ENCODE measurements at regions not wholly inside any gene's neighbourhood (a gene's known extent, or its start where the extent isn't known, plus 50 kb on each side); places are given as distances from the start of the nearest gene placed in this dataset.

DNA sequence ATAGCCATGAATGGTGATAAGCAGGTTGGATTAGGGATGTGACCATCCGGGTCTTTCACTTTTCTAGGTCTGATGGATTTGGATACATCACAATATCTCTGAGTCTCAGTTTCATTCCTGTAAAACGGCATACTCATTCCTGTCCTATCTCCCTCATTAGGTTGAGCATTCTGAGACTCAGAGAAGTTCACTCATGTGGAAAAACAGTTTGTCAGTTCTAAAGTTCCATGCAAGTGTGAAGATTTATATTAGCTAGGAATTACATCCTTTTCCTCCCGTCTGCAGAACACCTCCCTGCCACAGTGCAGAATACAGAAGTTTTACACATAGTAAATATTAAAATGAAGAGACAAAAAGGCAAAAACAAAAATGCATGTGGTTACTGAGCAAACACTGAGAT, 94.2 kb upstream of the SLC25A13 start:
- H2BK5ac ChIP-seq (ENCODE audit: low read depth, low read length, poor library complexity, severe bottlenecking), result no peak overlapping the region
- no peak overlapping the region for H3K27ac ChIP-seq (ENCODE audit: low read length, poor library complexity, severe bottlenecking)
- no peak overlapping the region for H3K18ac ChIP-seq (ENCODE audit: low read depth in 1 of 2, low read length in 2 of 2)
- DNase-seq, result no peak
- no peak overlapping the region for H3K4me3 ChIP-seq (ENCODE audit: insufficient read depth in 1 of 2, low read depth in 1 of 2, low read length in 2 of 2)
- no peaks in the 10 kb centered on the region for H3K4me1 ChIP-seq (ENCODE audit: control insufficient read depth, insufficient read depth, low read depth, low read length)
- no peak overlapping the region for H2AK5ac ChIP-seq (ENCODE audit: low read length, severe bottlenecking)
- no peak overlapping the region for H3K4me2 ChIP-seq (ENCODE audit: low read length, poor library complexity, severe bottlenecking)
- no peak overlapping the region for H2BK15ac ChIP-seq (ENCODE audit: low read depth, poor library complexity, severe bottlenecking)
- no peak overlapping the region for H2BK120ac ChIP-seq (ENCODE audit: low read depth, low read length)
- H3K4ac ChIP-seq (ENCODE audit: low read depth in 1 of 2, low read length in 2 of 2), result no peak overlapping the region
- H3K9me3 ChIP-seq (ENCODE audit: control insufficient read depth, low read length), result no peaks in the 10 kb centered on the region
- no peaks in the 10 kb centered on the region for H3K79me1 ChIP-seq (replicated peaks; ENCODE audit: low read length, poor library complexity, severe bottlenecking)
- no peak overlapping the region for H4K91ac ChIP-seq (ENCODE audit: low read length)
- no peak overlapping the region for H2AFZ ChIP-seq (ENCODE audit: low read depth, low read length)
- WGBS, result 0% methylated on average over 1 of the region's 3 CpGs
- no peak overlapping the region for H3K14ac ChIP-seq (ENCODE audit: low read length in 2 of 2)
- H3K36me3 ChIP-seq (ENCODE audit: control insufficient read depth in 1 of 2, insufficient read depth in 2 of 2, low read depth in 1 of 2, low read length in 2 of 2), result no peaks in the 10 kb centered on the region
- no peak overlapping the region for H4K8ac ChIP-seq (ENCODE audit: low read length)
- no peaks in the 10 kb centered on the region for H3K27me3 ChIP-seq (ENCODE audit: control insufficient read depth in 1 of 2, insufficient read depth in 1 of 2, low read length in 2 of 2)
- no peak overlapping the region for H3K9ac ChIP-seq (ENCODE audit: low read length)
- no peak overlapping the region for H2BK12ac ChIP-seq (ENCODE audit: low read length in 2 of 2)
- H3K23ac ChIP-seq (ENCODE audit: low read length in 2 of 2), result no peak overlapping the region

DNA sequence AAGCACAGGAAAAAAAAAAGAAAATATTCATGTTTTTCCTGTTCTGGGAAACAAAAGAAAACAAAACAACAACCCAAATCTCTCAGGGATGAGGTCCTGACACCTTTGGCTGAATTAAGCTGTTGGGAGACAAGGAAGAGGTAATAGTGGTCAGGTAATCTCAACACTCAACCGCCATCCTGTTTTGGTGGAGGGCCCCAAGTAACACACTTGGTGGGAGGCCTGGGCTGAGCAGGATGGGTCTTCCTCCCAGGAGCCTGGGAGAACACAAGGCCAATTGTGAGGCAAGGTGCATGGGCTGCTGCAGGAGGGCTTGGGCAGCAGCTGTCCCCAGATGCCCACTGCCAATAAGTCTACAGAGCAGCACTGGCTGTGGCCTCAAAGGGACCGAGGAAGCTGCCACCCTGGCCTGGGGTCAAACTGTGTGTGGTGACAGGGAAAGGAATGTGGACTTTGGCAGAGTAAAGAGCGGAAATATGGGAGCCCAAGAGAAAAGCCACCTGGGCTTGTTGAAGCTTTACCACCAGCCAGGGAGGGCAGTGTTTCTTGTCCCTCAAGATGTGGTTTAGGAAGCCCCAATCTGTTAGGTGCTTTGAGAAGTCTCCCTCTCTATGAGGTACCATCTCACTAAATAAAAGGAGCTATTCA, 93.5 kb upstream of the SLC25A13 start:
- H4K91ac ChIP-seq (ENCODE audit: low read length), result no peak overlapping the region
- H3K23ac ChIP-seq (ENCODE audit: low read length in 2 of 2), result no peak overlapping the region
- no peaks in the 10 kb centered on the region for H3K79me1 ChIP-seq (replicated peaks; ENCODE audit: low read length, poor library complexity, severe bottlenecking)
- H2BK5ac ChIP-seq (ENCODE audit: low read depth, low read length, poor library complexity, severe bottlenecking), result no peak overlapping the region
- no peak overlapping the region for H3K4me3 ChIP-seq (ENCODE audit: insufficient read depth in 1 of 2, low read depth in 1 of 2, low read length in 2 of 2)
- no peak overlapping the region for H2BK12ac ChIP-seq (ENCODE audit: low read length in 2 of 2)
- DNase-seq, result no peak
- H3K27ac ChIP-seq (ENCODE audit: low read length, poor library complexity, severe bottlenecking), result no peak overlapping the region
- no peak overlapping the region for H3K4me2 ChIP-seq (ENCODE audit: low read length, poor library complexity, severe bottlenecking)
- H3K4me1 ChIP-seq (ENCODE audit: control insufficient read depth, insufficient read depth, low read depth, low read length), result no peaks in the 10 kb centered on the region
- H2AFZ ChIP-seq (ENCODE audit: low read depth, low read length), result no peak overlapping the region
- 85% methylated on average over 3 of the region's 3 CpGs for WGBS
- no peak overlapping the region for H2BK15ac ChIP-seq (ENCODE audit: low read depth, poor library complexity, severe bottlenecking)
- no peak overlapping the region for H3K18ac ChIP-seq (ENCODE audit: low read depth in 1 of 2, low read length in 2 of 2)
- no peak overlapping the region for H3K14ac ChIP-seq (ENCODE audit: low read length in 2 of 2)
- no peaks in the 10 kb centered on the region for H3K27me3 ChIP-seq (ENCODE audit: control insufficient read depth in 1 of 2, insufficient read depth in 1 of 2, low read length in 2 of 2)
- H3K9me3 ChIP-seq (ENCODE audit: control insufficient read depth, low read length), result no peaks in the 10 kb centered on the region
- H3K4ac ChIP-seq (ENCODE audit: low read depth in 1 of 2, low read length in 2 of 2), result no peak overlapping the region
- no peaks in the 10 kb centered on the region for H3K36me3 ChIP-seq (ENCODE audit: control insufficient read depth in 1 of 2, insufficient read depth in 2 of 2, low read depth in 1 of 2, low read length in 2 of 2)
- H3K9ac ChIP-seq (ENCODE audit: low read length), result no peak overlapping the region
- no peak overlapping the region for H4K8ac ChIP-seq (ENCODE audit: low read length)
- H2AK5ac ChIP-seq (ENCODE audit: low read length, severe bottlenecking), result no peak overlapping the region
- no peak overlapping the region for H2BK120ac ChIP-seq (ENCODE audit: low read depth, low read length)

DNA sequence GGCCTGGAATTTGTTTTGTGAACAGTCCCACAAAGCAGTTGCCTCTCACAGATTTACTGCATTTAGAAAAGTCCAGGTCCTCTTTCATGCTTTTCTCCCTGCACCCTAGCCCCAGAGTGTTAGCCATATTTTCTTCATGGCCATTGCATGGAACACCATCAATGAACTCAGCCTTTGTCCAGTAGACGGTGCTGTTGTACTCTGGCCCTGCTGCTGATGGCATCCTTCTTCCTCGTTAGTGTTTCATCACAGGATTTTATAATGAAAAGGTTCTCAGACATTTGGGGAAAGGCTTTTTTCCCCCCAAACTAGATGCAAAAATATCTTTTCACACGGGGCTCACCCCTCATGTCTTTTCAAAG, 93.0 kb upstream of the SLC25A13 start:
- no peak overlapping the region for H3K4ac ChIP-seq (ENCODE audit: low read depth in 1 of 2, low read length in 2 of 2)
- WGBS, result 36% methylated on average over 2 of the region's 3 CpGs

DNA sequence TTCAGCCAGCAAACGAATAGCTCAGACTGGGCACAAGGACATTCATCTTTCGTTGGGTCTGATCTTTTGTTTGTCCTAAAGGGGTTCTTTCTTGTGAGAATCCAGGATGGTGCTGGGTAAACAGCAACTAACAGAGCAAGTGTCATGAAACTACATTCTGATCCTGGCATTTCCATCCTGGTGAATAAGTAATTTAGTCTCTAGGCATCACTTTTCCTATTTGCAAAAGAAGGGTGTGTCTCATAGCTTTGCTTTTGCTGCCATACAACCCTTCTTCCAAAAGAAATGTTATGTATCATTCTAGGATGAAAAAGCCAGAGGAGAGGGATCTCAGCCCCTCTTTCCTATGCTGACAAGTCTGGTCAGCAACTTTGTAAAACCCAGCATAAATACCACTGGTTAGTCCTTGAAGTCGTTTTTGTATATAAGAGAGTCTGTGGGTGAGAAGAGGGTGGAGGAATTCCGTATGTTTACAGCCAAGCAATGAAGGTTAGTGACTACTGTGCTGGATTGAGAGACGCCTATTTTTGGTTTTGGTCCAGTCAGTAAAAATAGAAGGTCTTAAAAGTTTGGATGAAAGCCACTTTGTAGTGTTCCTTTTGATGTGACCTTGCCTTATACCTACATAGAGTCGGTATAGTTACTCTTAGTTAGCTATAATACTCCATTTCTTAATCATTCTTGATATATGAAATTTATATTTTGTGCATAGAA, 88.4 kb upstream of the SLC25A13 start:
- H2BK12ac ChIP-seq (ENCODE audit: low read length in 2 of 2), result no peak overlapping the region
- no peak overlapping the region for H4K91ac ChIP-seq (ENCODE audit: low read length)
- H3K4ac ChIP-seq (ENCODE audit: low read depth in 1 of 2, low read length in 2 of 2), result no peak overlapping the region
- no peak overlapping the region for H2AK5ac ChIP-seq (ENCODE audit: low read length, severe bottlenecking)
- no peak overlapping the region for H3K14ac ChIP-seq (ENCODE audit: low read length in 2 of 2)
- H3K27ac ChIP-seq (ENCODE audit: low read length, poor library complexity, severe bottlenecking), result no peak overlapping the region
- no peak overlapping the region for H3K9ac ChIP-seq (ENCODE audit: low read length)
- no peak overlapping the region for H4K8ac ChIP-seq (ENCODE audit: low read length)
- H3K23ac ChIP-seq (ENCODE audit: low read length in 2 of 2), result no peak overlapping the region
- no peak overlapping the region for H3K4me2 ChIP-seq (ENCODE audit: low read length, poor library complexity, severe bottlenecking)
- no peaks in the 10 kb centered on the region for H3K79me1 ChIP-seq (replicated peaks; ENCODE audit: low read length, poor library complexity, severe bottlenecking)
- no peak overlapping the region for H2BK120ac ChIP-seq (ENCODE audit: low read depth, low read length)
- H3K27me3 ChIP-seq (ENCODE audit: control insufficient read depth in 1 of 2, insufficient read depth in 1 of 2, low read length in 2 of 2), result no peaks in the 10 kb centered on the region
- no peak for DNase-seq
- no peaks in the 10 kb centered on the region for H3K36me3 ChIP-seq (ENCODE audit: control insufficient read depth in 1 of 2, insufficient read depth in 2 of 2, low read depth in 1 of 2, low read length in 2 of 2)
- H2AFZ ChIP-seq (ENCODE audit: low read depth, low read length), result no peak overlapping the region
- 76% methylated on average over 5 of the region's 6 CpGs for WGBS
- no peak overlapping the region for H2BK15ac ChIP-seq (ENCODE audit: low read depth, poor library complexity, severe bottlenecking)
- no peaks in the 10 kb centered on the region for H3K4me1 ChIP-seq (ENCODE audit: control insufficient read depth, insufficient read depth, low read depth, low read length)
- no peak overlapping the region for H3K4me3 ChIP-seq (ENCODE audit: insufficient read depth in 1 of 2, low read depth in 1 of 2, low read length in 2 of 2)
- H3K18ac ChIP-seq (ENCODE audit: low read depth in 1 of 2, low read length in 2 of 2), result no peak overlapping the region
- no peaks in the 10 kb centered on the region for H3K9me3 ChIP-seq (ENCODE audit: control insufficient read depth, low read length)
- H2BK5ac ChIP-seq (ENCODE audit: low read depth, low read length, poor library complexity, severe bottlenecking), result no peak overlapping the region

More for the DNA sequence above, 93.0 kb upstream of the SLC25A13 start:
- no peak overlapping the region for H3K4me3 ChIP-seq (ENCODE audit: insufficient read depth in 1 of 2, low read depth in 1 of 2, low read length in 2 of 2)
- H3K79me1 ChIP-seq (replicated peaks; ENCODE audit: low read length, poor library complexity, severe bottlenecking), result no peaks in the 10 kb centered on the region
- H2BK5ac ChIP-seq (ENCODE audit: low read depth, low read length, poor library complexity, severe bottlenecking), result no peak overlapping the region
- no peak overlapping the region for H2BK12ac ChIP-seq (ENCODE audit: low read length in 2 of 2)
- H3K23ac ChIP-seq (ENCODE audit: low read length in 2 of 2), result no peak overlapping the region
- H3K27ac ChIP-seq (ENCODE audit: low read length, poor library complexity, severe bottlenecking), result no peak overlapping the region
- no peak overlapping the region for H2BK120ac ChIP-seq (ENCODE audit: low read depth, low read length)
- no peak overlapping the region for H2AK5ac ChIP-seq (ENCODE audit: low read length, severe bottlenecking)
- peak; percentile 28 for DNase-seq
- H3K36me3 ChIP-seq (ENCODE audit: control insufficient read depth in 1 of 2, insufficient read depth in 2 of 2, low read depth in 1 of 2, low read length in 2 of 2), result no peaks in the 10 kb centered on the region
- no peak overlapping the region for H2BK15ac ChIP-seq (ENCODE audit: low read depth, poor library complexity, severe bottlenecking)
- H3K4me1 ChIP-seq (ENCODE audit: control insufficient read depth, insufficient read depth, low read depth, low read length), result no peaks in the 10 kb centered on the region
- H4K8ac ChIP-seq (ENCODE audit: low read length), result no peak overlapping the region
- H3K14ac ChIP-seq (ENCODE audit: low read length in 2 of 2), result no peak overlapping the region
- H3K9me3 ChIP-seq (ENCODE audit: control insufficient read depth, low read length), result no peaks in the 10 kb centered on the region
- H4K91ac ChIP-seq (ENCODE audit: low read length), result no peak overlapping the region
- H3K9ac ChIP-seq (ENCODE audit: low read length), result no peak overlapping the region
- no peak overlapping the region for H3K18ac ChIP-seq (ENCODE audit: low read depth in 1 of 2, low read length in 2 of 2)
- no peak overlapping the region for H3K4me2 ChIP-seq (ENCODE audit: low read length, poor library complexity, severe bottlenecking)
- no peaks in the 10 kb centered on the region for H3K27me3 ChIP-seq (ENCODE audit: control insufficient read depth in 1 of 2, insufficient read depth in 1 of 2, low read length in 2 of 2)
- no peak overlapping the region for H2AFZ ChIP-seq (ENCODE audit: low read depth, low read length)
